Bronchial epithelial cell (primary cell): ENCODE measurements at regions not wholly inside any gene's neighbourhood (a gene's known extent, or its start where the extent isn't known, plus 50 kb on each side); places are given as distances from the start of the nearest gene placed in this dataset.

Source experiments
- DNase-seq: peaks from one replicate; pipeline ENCODE4 v3.0.0-alpha.2; 2010; ENCODE audit warnings: low read depth
- FAIRE-seq: peaks from 2 replicates; lab custom pipeline; 2011; peaks lifted over from hg19 to GRCh38; lab: Jason Lieb, UNC
- H3K27me3 ChIP-seq: 2 replicates; pipeline ENCODE4 v1.5.1; 2011; ENCODE audit warnings: low read length; ENCODE audit not compliant: control insufficient read depth, insufficient read depth
- H3K36me3 ChIP-seq: 2 replicates; pipeline ENCODE4 v1.5.1; 2011; ENCODE audit warnings: low read length; ENCODE audit not compliant: control insufficient read depth, insufficient read depth
- H3K4me3 ChIP-seq: 2 replicates; pipeline ENCODE4 v1.5.1; 2011; ENCODE audit warnings: mild to moderate bottlenecking, low read depth, low read length, control low read depth
- TF ChIP-seq, protein P1 (sequence below): IDR thresholded peaks from 2 replicates; pipeline ENCODE4 v1.5.1; 2011; ENCODE audit warnings: mild to moderate bottlenecking, moderate library complexity, low read length, control low read depth, inconsistent platforms; ENCODE audit not compliant: insufficient read depth, severe bottlenecking

- FAIRE-seq, result no peak
Observed at GRCh38 chr18:51721388-51721787, 523.9 kb upstream of the MEX3C start.

DNA sequence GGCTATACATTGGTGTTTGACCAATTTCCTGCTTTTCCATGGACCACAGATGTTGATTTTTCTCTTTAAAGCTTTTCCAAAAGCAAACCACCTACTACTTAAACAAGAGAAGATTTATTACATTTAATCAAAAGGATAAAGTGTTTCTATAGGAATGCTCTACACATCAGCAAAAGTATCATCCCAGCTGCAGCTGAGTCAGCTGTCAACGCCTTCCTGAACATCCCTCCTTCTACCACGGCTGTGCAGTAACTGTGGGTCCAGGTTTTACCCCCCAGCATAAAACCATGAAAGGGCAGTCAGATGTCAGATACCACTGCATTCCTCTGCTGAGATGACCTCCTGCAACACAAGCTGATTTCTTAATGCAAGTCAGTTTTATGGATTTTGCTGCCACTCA lies 524.5 kb upstream of the MEX3C start:
- no peaks in the 10 kb centered on the region for H3K27me3 ChIP-seq
- no peak overlapping the region for H3K4me3 ChIP-seq
- FAIRE-seq (no peak), DNase-seq (no peak)
- TF ChIP-seq, protein P1, sequence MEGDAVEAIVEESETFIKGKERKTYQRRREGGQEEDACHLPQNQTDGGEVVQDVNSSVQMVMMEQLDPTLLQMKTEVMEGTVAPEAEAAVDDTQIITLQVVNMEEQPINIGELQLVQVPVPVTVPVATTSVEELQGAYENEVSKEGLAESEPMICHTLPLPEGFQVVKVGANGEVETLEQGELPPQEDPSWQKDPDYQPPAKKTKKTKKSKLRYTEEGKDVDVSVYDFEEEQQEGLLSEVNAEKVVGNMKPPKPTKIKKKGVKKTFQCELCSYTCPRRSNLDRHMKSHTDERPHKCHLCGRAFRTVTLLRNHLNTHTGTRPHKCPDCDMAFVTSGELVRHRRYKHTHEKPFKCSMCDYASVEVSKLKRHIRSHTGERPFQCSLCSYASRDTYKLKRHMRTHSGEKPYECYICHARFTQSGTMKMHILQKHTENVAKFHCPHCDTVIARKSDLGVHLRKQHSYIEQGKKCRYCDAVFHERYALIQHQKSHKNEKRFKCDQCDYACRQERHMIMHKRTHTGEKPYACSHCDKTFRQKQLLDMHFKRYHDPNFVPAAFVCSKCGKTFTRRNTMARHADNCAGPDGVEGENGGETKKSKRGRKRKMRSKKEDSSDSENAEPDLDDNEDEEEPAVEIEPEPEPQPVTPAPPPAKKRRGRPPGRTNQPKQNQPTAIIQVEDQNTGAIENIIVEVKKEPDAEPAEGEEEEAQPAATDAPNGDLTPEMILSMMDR, result no peak
- no peaks in the 10 kb centered on the region for H3K36me3 ChIP-seq

More at GRCh38 chr18:51721388-51721787, 523.9 kb upstream of the MEX3C start:
- no peak for DNase-seq
- TF ChIP-seq, protein P1, result no peak
- Histone ChIP-seq H3K27me3 (no peaks in the 10 kb centered on the region), H3K4me3 (no peak overlapping the region), H3K36me3 (no peaks in the 10 kb centered on the region)

DNA sequence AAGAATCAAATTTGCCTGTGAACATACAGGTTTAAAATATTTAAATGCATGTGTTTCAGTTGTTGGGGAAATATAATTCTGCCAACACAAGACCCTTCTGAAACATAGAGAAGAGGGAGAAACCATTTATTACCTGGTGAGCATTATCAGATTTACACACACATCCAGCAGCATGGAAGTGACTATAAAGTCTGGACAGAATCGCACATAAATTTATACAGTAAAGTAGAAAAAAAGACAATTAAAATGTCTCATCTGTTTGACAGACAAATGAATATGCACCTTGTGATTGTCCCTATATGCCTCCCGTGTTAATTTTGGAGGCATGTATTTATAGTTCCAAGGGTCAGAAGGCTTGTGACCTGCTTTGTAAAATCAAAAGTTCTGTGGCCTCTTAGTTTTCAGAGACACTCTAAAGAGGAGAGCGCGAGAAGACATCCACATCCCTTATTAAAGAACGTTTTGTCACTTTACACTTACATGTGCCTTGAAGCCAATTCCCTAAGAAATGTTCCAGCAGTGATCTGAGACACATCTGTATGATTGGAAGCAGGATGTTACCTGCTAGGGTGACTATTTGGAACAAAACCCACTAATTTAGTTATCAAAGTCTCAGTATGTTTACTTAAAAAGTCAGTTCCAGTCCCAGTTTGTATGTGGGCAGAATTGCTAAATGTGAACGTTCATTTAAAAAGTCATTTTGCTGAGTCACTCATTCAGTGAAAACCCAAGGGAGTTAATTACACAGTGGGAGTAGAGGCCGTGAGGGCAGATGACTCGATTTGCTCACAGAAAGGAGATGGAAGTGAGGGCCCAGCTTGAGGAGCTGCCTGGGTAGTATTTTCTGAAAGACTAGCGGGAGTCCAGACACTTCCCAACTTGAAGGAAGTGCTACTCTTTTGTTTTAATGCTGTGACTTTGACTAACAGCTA lies 527.6 kb upstream of the MEX3C start:
- DNase-seq (peak; percentile 1), FAIRE-seq (no peak)
- Histone ChIP-seq H3K27me3 (no peaks in the 10 kb centered on the region), H3K36me3 (no peaks in the 10 kb centered on the region), H3K4me3 (no peak overlapping the region)
- TF ChIP-seq, protein P1, result no peak

- no peak for FAIRE-seq
- TF ChIP-seq, protein P1, result no peak
Observed at GRCh38 chr18:51726614-51727013, 529.1 kb upstream of the MEX3C start.

DNA sequence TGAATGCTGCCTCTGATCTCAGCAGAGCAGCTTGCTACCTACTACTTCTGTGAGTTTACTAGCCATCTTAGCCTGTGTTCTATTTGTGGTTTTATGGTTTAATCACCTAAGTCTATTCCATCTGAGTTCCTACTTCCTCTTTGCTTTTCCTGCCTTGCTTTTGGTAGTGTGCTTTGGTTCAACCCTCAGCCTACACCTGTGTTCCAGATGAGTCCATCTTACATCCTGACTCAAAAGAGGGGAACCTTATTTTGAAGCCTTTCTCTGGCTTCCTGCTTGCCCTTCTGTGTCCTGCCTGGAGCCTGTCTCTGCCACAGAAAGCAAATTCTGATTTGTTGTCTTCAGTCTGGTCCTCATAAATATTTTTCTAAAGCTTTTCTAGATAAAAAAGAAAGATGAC lies 530.3 kb upstream of the MEX3C start:
- FAIRE-seq (no peak), DNase-seq (no peak)
- Histone ChIP-seq H3K4me3 (no peak overlapping the region), H3K27me3 (no peaks in the 10 kb centered on the region), H3K36me3 (no peaks in the 10 kb centered on the region)
- TF ChIP-seq, protein P1, result no peak

More at GRCh38 chr18:51726614-51727013, 529.1 kb upstream of the MEX3C start:
- Histone ChIP-seq H3K36me3 (no peaks in the 10 kb centered on the region), H3K4me3 (no peak overlapping the region), H3K27me3 (no peaks in the 10 kb centered on the region)
- DNase-seq, result no peak
